ENCODE measurements at regions not wholly inside any gene's neighbourhood (a gene's known extent, or its start where the extent isn't known, plus 50 kb on each side); places are given as distances from the start of the nearest gene placed in this dataset.

DNA sequence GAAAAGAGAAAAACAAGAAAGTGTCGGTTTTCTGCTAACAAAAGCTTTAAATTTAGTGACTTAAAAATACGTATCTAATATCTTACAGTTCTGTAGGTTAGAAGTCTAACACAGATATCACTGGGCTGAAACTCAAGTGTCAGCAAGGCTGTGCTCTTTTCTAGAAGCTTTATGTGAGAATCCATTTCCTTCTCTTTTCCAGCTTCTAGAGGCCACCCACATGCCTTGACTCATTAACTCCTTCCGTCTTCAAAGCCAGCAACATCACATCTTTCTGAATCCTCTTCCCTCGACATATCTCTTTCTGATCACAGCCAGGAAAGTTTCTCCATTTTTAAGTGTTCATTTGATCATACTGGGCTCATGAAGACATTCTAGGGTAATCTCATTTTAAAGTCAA, 262.0 kb downstream of the MAFB start:
- TF ChIP-seq POLR2A (IDR thresholded peaks at IDR 0.05; ENCODE audit: low read depth, low read length) (no peak), EZH2 (IDR thresholded peaks at IDR 0.05; ENCODE audit: borderline replicate concordance, low read depth, low read length, severe bottlenecking) (no peak)
- TF ChIP-seq, protein P1, sequence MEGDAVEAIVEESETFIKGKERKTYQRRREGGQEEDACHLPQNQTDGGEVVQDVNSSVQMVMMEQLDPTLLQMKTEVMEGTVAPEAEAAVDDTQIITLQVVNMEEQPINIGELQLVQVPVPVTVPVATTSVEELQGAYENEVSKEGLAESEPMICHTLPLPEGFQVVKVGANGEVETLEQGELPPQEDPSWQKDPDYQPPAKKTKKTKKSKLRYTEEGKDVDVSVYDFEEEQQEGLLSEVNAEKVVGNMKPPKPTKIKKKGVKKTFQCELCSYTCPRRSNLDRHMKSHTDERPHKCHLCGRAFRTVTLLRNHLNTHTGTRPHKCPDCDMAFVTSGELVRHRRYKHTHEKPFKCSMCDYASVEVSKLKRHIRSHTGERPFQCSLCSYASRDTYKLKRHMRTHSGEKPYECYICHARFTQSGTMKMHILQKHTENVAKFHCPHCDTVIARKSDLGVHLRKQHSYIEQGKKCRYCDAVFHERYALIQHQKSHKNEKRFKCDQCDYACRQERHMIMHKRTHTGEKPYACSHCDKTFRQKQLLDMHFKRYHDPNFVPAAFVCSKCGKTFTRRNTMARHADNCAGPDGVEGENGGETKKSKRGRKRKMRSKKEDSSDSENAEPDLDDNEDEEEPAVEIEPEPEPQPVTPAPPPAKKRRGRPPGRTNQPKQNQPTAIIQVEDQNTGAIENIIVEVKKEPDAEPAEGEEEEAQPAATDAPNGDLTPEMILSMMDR (IDR thresholded peaks at IDR 0.05; ENCODE audit: extremely low read depth in 1 of 2, insufficient read depth in 1 of 2, low read depth in 1 of 2, low read length in 2 of 2), result no peak
